Pancreas (tissue), 10 donors: ENCODE measurements at regions not wholly inside any gene's neighbourhood (a gene's known extent, or its start where the extent isn't known, plus 50 kb on each side); places are given as distances from the start of the nearest gene placed in this dataset.

ENCODE experiments used
- ATAC-seq, 4 donors: fragments of 200-7000 bp; cut with Tn5 transposase; one replicate each; pipeline versions ENCODE4 v1.8.0 to v1.9.1; 2020; ENCODE audit warnings: mild to moderate bottlenecking in 4 of 4, moderate library complexity in 4 of 4
- DNase-seq, 6 donors: peaks; one replicate each; pipeline ENCODE4 v3.0.0-alpha.2; 2020
- FAIRE-seq: peaks from 2 replicates; lab custom pipeline; 2012; peaks lifted over from hg19 to GRCh38; lab: Jason Lieb, UNC
- H3K27ac ChIP-seq, 4 donors: fragments of 200-600 bp; sonication (generic); 1 replicate in 3 of 4; 2 replicates in 1 of 4; pipeline versions ENCODE4 v1.5.0 to v1.8.0; 2020
- H3K27me3 ChIP-seq, 4 donors: fragments of 200-600 bp; one replicate each; pipeline ENCODE4 v1.8.0; 2021
- H3K36me3 ChIP-seq, 3 donors: fragments of 200-600 bp; sonication (generic) in 1 of 3; one replicate each; pipeline versions ENCODE4 v1.5.0 to v1.8.0; 2020 to 2021
- H3K4me1 ChIP-seq, 3 donors: fragments of 200-600 bp; one replicate each; pipeline ENCODE4 v1.8.0; 2021
- H3K4me3 ChIP-seq, 4 donors: fragments of 200-600 bp; sonication (generic) in 2 of 4; one replicate each; pipeline versions ENCODE4 v1.5.0 to v1.8.0; 2020 to 2021
- H3K9me3 ChIP-seq, 4 donors: fragments of 200-600 bp; one replicate each; pipeline ENCODE4 v1.8.0; 2021
- CTCF ChIP-seq, 4 donors: fragments of 200-600 bp; sonication (generic) in 3 of 4; IDR thresholded peaks; one replicate each; pipeline versions ENCODE4 v1.5.0 to v1.8.0; 2021; ENCODE audit warnings: antibody characterized with exemption in 4 of 4
- WGBS, 2 donors: extraction: QIAGEN DNeasy Blood & Tissue Kit; methylation state at CpG; one replicate each; pipeline ENCODE4 v1.1.7; 2013; 5-methylcytosine and 5-hydroxymethylcytosine counted together
- intact Hi-C, 3 donors: fragments of 100-400 bp; cut with DNase I; formaldehyde crosslinking; loops; one replicate each; pipeline versions ENCODE4 v1.11.1 to v1.14.2; 2022
- donor health status: healthy with polysubstance abuse.
- donor health status: DM: no; HTN: no; CAD: no; lungs with moderate emphysema.
- donor health status: DM: no; HTN: no; CAD: no.
- donor health status: control.
- donor health status: control.
- donor health status: Bipolar disorder and iron deficiency.
- donor health status: DM: yes; HTN: yes; CAD: no.
- donor health status: DM: no; HTN: no; CAD: no.
- donor health status: DM: no; HTN: no; CAD: no.
- donor health status: DM: yes; HTN: yes; CAD: no.

GRCh38 chr11:115965767-115966504 is 461.7 kb upstream of the CADM1 start:
- Histone ChIP-seq H3K4me1 (peaks cover 0 to 3% (median 0%) of the 10 kb centered on the region in 3 donors), H3K9me3 (no peaks in the 10 kb centered on the region), H3K4me3 (no peak overlapping the region), H3K36me3 (no peaks in the 10 kb centered on the region), H3K27me3 (no peaks in the 10 kb centered on the region), H3K27ac (peak overlapping the region in 3 of 4 donors; percentile 6 to 66 (median 44))
- peak in 2 of 6 donors; percentile 19 to 31 for DNase-seq
- TF ChIP-seq CTCF (IDR thresholded peaks at IDR 0.05), result no peak
- ATAC-seq, result peak; percentile 46 to 85 (median 84)
- no peak for FAIRE-seq
- intact Hi-C loops, result no loop called here
- WGBS, 2 donors, result 53 to 62% methylated on average over 13 of the region's 13 CpGs

DNA sequence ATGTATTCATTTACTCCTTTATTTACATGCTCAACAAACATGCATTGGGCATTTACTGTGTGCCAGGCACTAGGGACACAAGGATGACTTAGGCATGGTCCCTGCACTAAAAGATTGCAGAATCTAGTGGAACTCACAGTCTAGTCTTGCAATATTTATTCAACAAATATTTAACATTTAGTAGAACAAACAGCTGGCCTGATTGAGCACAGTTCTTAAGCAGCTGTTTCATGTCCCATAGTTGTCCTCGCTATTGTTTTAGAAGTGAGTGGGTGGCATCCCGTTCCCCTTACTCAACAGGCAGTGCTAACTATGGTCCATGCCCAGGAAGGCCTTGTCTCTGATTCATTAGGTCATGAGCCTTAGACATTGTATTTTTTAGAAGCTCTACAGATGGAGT is 459.9 kb upstream of the CADM1 start:
- Histone ChIP-seq H3K36me3 (no peaks in the 10 kb centered on the region), H3K9me3 (no peaks in the 10 kb centered on the region), H3K4me3 (no peak overlapping the region), H3K27me3 (peaks cover 0 to 4% (median 0%) of the 10 kb centered on the region in 4 donors), H3K4me1 (peaks cover 0 to 3% (median 0%) of the 10 kb centered on the region in 3 donors), H3K27ac (no peak overlapping the region)
- peak in 2 of 4 donors; percentile 20 to 35 for ATAC-seq
- intact Hi-C loops, result no loop called here
- no peak for DNase-seq
- no peak for TF ChIP-seq CTCF (IDR thresholded peaks at IDR 0.05)
- no peak for FAIRE-seq
- WGBS, 2 donors, result 33 to 41% methylated on average over 2 of the region's 2 CpGs

GRCh38 chr11:115963156-115963555 is 458.9 kb upstream of the CADM1 start:
- no peak overlapping the region for H3K4me3 ChIP-seq
- no peak for TF ChIP-seq CTCF (IDR thresholded peaks at IDR 0.05)
- intact Hi-C loops, result no loop called here
- no peak overlapping the region for H3K27ac ChIP-seq
- no peaks in the 10 kb centered on the region for H3K9me3 ChIP-seq
- DNase-seq, result no peak
- ATAC-seq, result no peak
- peaks cover 0 to 3% (median 0%) of the 10 kb centered on the region in 3 donors for H3K4me1 ChIP-seq
- H3K27me3 ChIP-seq, result peaks cover 0 to 9% (median 0%) of the 10 kb centered on the region in 4 donors
- WGBS, 2 donors, result 53 to 63% methylated on average over 6 of the region's 6 CpGs
- no peak for FAIRE-seq
- H3K36me3 ChIP-seq, result no peaks in the 10 kb centered on the region

DNA sequence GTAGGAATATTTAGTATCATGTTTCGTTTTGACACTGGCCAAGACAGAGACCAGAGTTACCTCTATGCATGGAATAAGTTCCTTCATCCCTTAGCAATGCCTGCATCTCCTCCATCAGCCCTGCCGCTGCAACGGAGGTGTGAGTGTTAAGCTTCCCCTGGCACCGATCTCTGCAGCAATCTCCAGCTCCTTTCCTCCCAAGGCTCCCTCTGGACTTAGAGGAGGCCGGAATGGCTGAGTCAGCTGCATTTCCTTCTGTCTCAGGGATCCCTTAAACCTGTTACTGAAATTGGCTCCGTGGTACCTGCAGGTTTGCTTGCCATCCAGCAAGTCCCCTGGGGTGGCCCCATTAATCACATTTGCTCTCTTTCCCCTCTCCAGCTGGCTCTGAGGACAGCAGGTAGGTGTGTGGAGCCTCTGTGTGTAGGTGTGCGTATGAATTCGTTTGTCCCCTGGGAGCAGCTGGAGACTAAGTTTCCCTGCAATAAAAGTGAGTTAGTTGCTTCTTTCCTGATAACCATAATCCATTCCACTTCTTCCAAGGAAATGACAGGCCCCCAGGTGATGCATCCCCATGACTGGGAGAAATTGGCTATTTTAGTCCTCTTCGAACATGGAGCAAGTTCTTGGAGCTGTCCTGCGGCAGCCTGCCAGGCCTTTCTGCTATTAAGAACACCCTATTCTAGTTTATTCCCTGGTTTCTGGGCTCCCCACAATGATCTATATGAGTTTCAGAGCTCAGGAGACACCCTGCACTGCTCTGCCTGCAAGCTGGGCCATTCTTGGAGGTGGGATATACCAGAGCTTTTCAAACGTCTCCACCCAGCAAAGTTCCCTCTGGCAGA is 457.2 kb upstream of the CADM1 start:
- Histone ChIP-seq H3K36me3 (no peaks in the 10 kb centered on the region), H3K4me3 (no peak overlapping the region), H3K4me1 (peaks cover 0 to 3% (median 0%) of the 10 kb centered on the region in 3 donors), H3K9me3 (no peaks in the 10 kb centered on the region), H3K27ac (no peak overlapping the region), H3K27me3 (peaks cover 0 to 11% (median 0%) of the 10 kb centered on the region in 4 donors)
- DNase-seq (no peak), ATAC-seq (peak in 1 of 4 donors; percentile 35), FAIRE-seq (no peak)
- TF ChIP-seq CTCF (IDR thresholded peaks at IDR 0.05), result no peak
- intact Hi-C loops, result no loop called here
- WGBS, 2 donors, result 33 to 37% methylated on average over 11 of the region's 11 CpGs
